SK-N-SH (cell line): ENCODE measurements at regions not wholly inside any gene's neighbourhood (a gene's known extent, or its start where the extent isn't known, plus 50 kb on each side); places are given as distances from the start of the nearest gene placed in this dataset.

Source experiments
- CTCF ChIA-PET: fragments of 300-600, 350-600 bp; formaldehyde crosslinking; extraction: SDS; loops from one replicate; lab custom pipeline; 2021; lab: Yijun Ruan, JAX
- POLR2A ChIA-PET: fragments of 350-600 bp; sonication (Branson Sonifier 250); formaldehyde crosslinking; extraction: SDS; loops from one replicate; lab custom pipeline; 2020; ENCODE audit warnings: antibody characterized with exemption, inconsistent platforms; lab: Yijun Ruan, JAX
- DNase-seq: peaks from one replicate; pipeline ENCODE4 v3.0.0; 2012
- H2AFZ ChIP-seq: fragments of 200-600 bp; sonication (generic); 2 replicates; pipeline ENCODE4 v1.8.1; 2016; ENCODE audit warnings: antibody characterized with exemption, mild to moderate bottlenecking, low read depth
- H3F3A ChIP-seq: fragments of 200-600 bp; sonication (generic); replicated peaks from 2 replicates; pipeline ENCODE3; 2016; ENCODE audit warnings: antibody characterized with exemption, mild to moderate bottlenecking; ENCODE audit not compliant: insufficient read depth
- H3K27ac ChIP-seq, 2 experiments: fragments of 200-500 bp in 1 of 2; fragments of 200-600 bp in 1 of 2; sonication (Bioruptor generic) in 1 of 2; sonication (generic), shearing (Covaris generic) in 1 of 2; 2 replicates each; pipeline versions ENCODE4 v1.5.1 to v1.6.1; 2014 to 2016; ENCODE audit warnings: low read depth in 2 of 2, inconsistent platforms in 1 of 2, low read length in 1 of 2, mild to moderate bottlenecking in 1 of 2, mixed read lengths in 1 of 2
- H3K27me3 ChIP-seq: fragments of 200-600 bp; sonication (generic), shearing (Covaris generic); 2 replicates; pipeline ENCODE4 v1.6.1; 2016; ENCODE audit warnings: mixed run types; ENCODE audit not compliant: insufficient read depth
- H3K36me3 ChIP-seq, 2 experiments: fragments of 200-500 bp in 1 of 2; fragments of 200-600 bp in 1 of 2; sonication (Bioruptor generic) in 1 of 2; sonication (generic) in 1 of 2; replicated peaks in 1 of 2; 2 replicates each; pipeline versions ENCODE3 to v1.5.1; 2014 to 2016; ENCODE audit warnings: low read length in 1 of 2, mild to moderate bottlenecking in 1 of 2; ENCODE audit not compliant: insufficient read depth in 2 of 2, control insufficient read depth in 1 of 2
- H3K4me1 ChIP-seq, 2 experiments: fragments of 200-500 bp in 1 of 2; fragments of 200-600 bp in 1 of 2; sonication (Bioruptor generic) in 1 of 2; sonication (generic), shearing (Covaris generic) in 1 of 2; 2 replicates each; pipeline versions ENCODE4 v1.5.1 to v1.6.1; 2014 to 2016; ENCODE audit warnings: low read depth in 1 of 2, low read length in 1 of 2, mixed run types in 1 of 2; ENCODE audit not compliant: insufficient read depth in 2 of 2, control insufficient read depth in 1 of 2
- H3K4me2 ChIP-seq: fragments of 200-600 bp; sonication (generic), shearing (Covaris generic); 2 replicates; pipeline ENCODE4 v1.6.1; 2017; ENCODE audit warnings: mixed run types
- H3K4me3 ChIP-seq, 2 experiments: fragments of 200-500 bp in 1 of 2; fragments of 200-600 bp in 1 of 2; sonication (Bioruptor generic) in 1 of 2; sonication (generic), shearing (Covaris generic) in 1 of 2; 2 replicates each; pipeline versions ENCODE4 v1.5.1 to v1.8.1; 2014 to 2016; ENCODE audit warnings: low read depth in 2 of 2, inconsistent platforms in 1 of 2, low read length in 1 of 2, mild to moderate bottlenecking in 1 of 2, mixed read lengths in 1 of 2, moderate library complexity in 1 of 2
- H3K79me2 ChIP-seq: fragments of 200-600 bp; sonication (generic); 2 replicates; pipeline ENCODE4 v1.8.1; 2017; ENCODE audit warnings: mild to moderate bottlenecking; ENCODE audit not compliant: insufficient read depth
- H3K9ac ChIP-seq: fragments of 200-600 bp; sonication (generic); 2 replicates; pipeline ENCODE4 v1.6.1; 2017; ENCODE audit warnings: mixed run types
- H3K9me2 ChIP-seq: fragments of 200-600 bp; sonication (generic); 2 replicates; pipeline ENCODE4 v1.6.1; 2017; ENCODE audit warnings: mixed run types
- H3K9me3 ChIP-seq: fragments of 200-600 bp; sonication (generic); 2 replicates; pipeline ENCODE4 v1.6.1; 2017; ENCODE audit warnings: mixed run types, mild to moderate bottlenecking, moderate library complexity
- H4K20me1 ChIP-seq: fragments of 200-600 bp; sonication (generic); 2 replicates; pipeline ENCODE4 v1.6.1; 2017; ENCODE audit warnings: mild to moderate bottlenecking, mixed run types; ENCODE audit not compliant: insufficient read depth
- ELF1 ChIP-seq: IDR thresholded peaks from 2 replicates; pipeline ENCODE4 v1.4.0; 2012
- EZH2phosphoT487 ChIP-seq: fragments of 200-600 bp; sonication (generic); IDR thresholded peaks from 2 replicates; pipeline ENCODE4 v1.6.1; 2017; ENCODE audit warnings: low read depth, mixed run types, mild to moderate bottlenecking, antibody characterized with exemption, moderate library complexity, borderline replicate concordance
- FOXJ3 ChIP-seq: sonication (generic); formaldehyde crosslinking; IDR thresholded peaks from 2 replicates; pipeline ENCODE4 v1.5.1; 2020; ENCODE audit warnings: mild to moderate bottlenecking, missing genetic modification reagents
- GABPA ChIP-seq: IDR thresholded peaks from 2 replicates; pipeline ENCODE4 v1.4.0; 2012; ENCODE audit warnings: low read depth, mild to moderate bottlenecking
- GATA2 ChIP-seq: sonication (generic); formaldehyde crosslinking; IDR thresholded peaks from 2 replicates; pipeline ENCODE4 v1.5.0; 2020; ENCODE audit warnings: mild to moderate bottlenecking, missing genetic modification reagents
- MAX ChIP-seq: IDR thresholded peaks from 2 replicates; pipeline ENCODE4 v1.4.0; 2012; ENCODE audit warnings: low read depth
- NFIC ChIP-seq: IDR thresholded peaks from 2 replicates; pipeline ENCODE4 v1.4.0; 2012; ENCODE audit warnings: borderline replicate concordance
- NRF1 ChIP-seq: IDR thresholded peaks from 2 replicates; pipeline ENCODE4 v1.6.1; 2012; ENCODE audit warnings: low read depth, mild to moderate bottlenecking, low read length
- POLR2AphosphoS5 ChIP-seq: IDR thresholded peaks from 2 replicates; pipeline ENCODE4 v1.6.1; 2012; ENCODE audit warnings: low read depth, low read length
- RCOR1 ChIP-seq: fragments of 150-350 bp; IDR thresholded peaks from 2 replicates; pipeline ENCODE4 v1.6.1; 2017; ENCODE audit warnings: antibody characterized with exemption, low read length
- REST ChIP-seq: IDR thresholded peaks from 2 replicates; pipeline ENCODE4 v1.6.1; 2012; ENCODE audit warnings: mild to moderate bottlenecking, low read depth, low read length, moderate library complexity
- SIN3A ChIP-seq: IDR thresholded peaks from 2 replicates; pipeline ENCODE4 v1.6.1; 2012; ENCODE audit warnings: low read depth, mild to moderate bottlenecking, low read length, moderate library complexity, borderline replicate concordance
- USF1 ChIP-seq: IDR thresholded peaks from 2 replicates; pipeline ENCODE4 v1.4.0; 2012; ENCODE audit warnings: low read depth, borderline replicate concordance
- WGBS: methylation state at CpG from one replicate; pipeline ENCODE4 v1.1.6; 2017; ENCODE audit warnings: low lambda C conversion rate; 5-methylcytosine and 5-hydroxymethylcytosine counted together

- TF ChIP-seq USF1, result no peak
Observed at GRCh38 chr7:52323202-52323746, 712.2 kb upstream of the POM121L12 start (continued).

GRCh38 chr7:52320610-52321009 is 714.8 kb upstream of the POM121L12 start:
- Histone ChIP-seq H2AFZ (no peak overlapping the region), H3K27me3 (no peaks in the 10 kb centered on the region), H3K4me1 (no peaks in the 10 kb centered on the region), H3K4me2 (no peak overlapping the region), H3K4me3 (no peak overlapping the region), H3K79me2 (no peaks in the 10 kb centered on the region), H3K27ac (no peak overlapping the region), H4K20me1 (no peaks in the 10 kb centered on the region)
- TF ChIP-seq GATA2 (CRISPR knock-in tag) (no peak), EZH2phosphoT487 (no peak), POLR2AphosphoS5 (no peak), FOXJ3 (CRISPR knock-in tag) (no peak), RCOR1 (no peak), MAX (no peak), GABPA (no peak), ELF1 (no peak), NRF1 (no peak), SIN3A (no peak), NFIC (no peak)
- TF ChIP-seq, all 33 proteins: peak for 0
- no peaks in the 10 kb centered on the region for H3K9me2 ChIP-seq
- H3K9me3 ChIP-seq, result peaks cover 4% of the 10 kb centered on the region; the same call in 1 of the 2 replicates
- H3K9ac ChIP-seq, result no peak overlapping the region
- CTCF ChIA-PET, result interaction anchor here (1.1 kb wide), 1 partner anchor 9 kb away, joined by 3 read pairs; no protein-coding TSS in a partner anchor
- H3F3A ChIP-seq, result no peaks in the 10 kb centered on the region
- WGBS, result 20% methylated on average over 2 of the region's 2 CpGs
- no peak for DNase-seq
- POLR2A ChIA-PET, result no interaction called here
- no peaks in the 10 kb centered on the region for H3K36me3 ChIP-seq

GRCh38 chr7:52317921-52318320 is 717.5 kb upstream of the POM121L12 start:
- H3K9ac ChIP-seq, result no peak overlapping the region
- TF ChIP-seq REST, result no peak
- no peak overlapping the region for H3K4me3 ChIP-seq
- no peaks in the 10 kb centered on the region for H3F3A ChIP-seq
- H3K9me2 ChIP-seq, result no peaks in the 10 kb centered on the region
- WGBS, result 7% methylated on average over 1 of the region's 1 CpG
- H2AFZ ChIP-seq, result no peak overlapping the region
- no peak overlapping the region for H3K27ac ChIP-seq
- H3K9me3 ChIP-seq, result no peaks in the 10 kb centered on the region
- no peaks in the 10 kb centered on the region for H3K36me3 ChIP-seq
- no peaks in the 10 kb centered on the region for H3K79me2 ChIP-seq
- POLR2A ChIA-PET, result interaction anchor here (0.6 kb wide), 1 partner anchor 95 kb away, joined by 3 read pairs; no protein-coding TSS in a partner anchor
- CTCF ChIA-PET, result no interaction called here
- H3K27me3 ChIP-seq, result no peaks in the 10 kb centered on the region
- no peaks in the 10 kb centered on the region for H4K20me1 ChIP-seq
- no peaks in the 10 kb centered on the region for H3K4me1 ChIP-seq
- no peak for DNase-seq
- H3K4me2 ChIP-seq, result no peak overlapping the region
